ENCODE measurements at regions not wholly inside any gene's neighbourhood (a gene's known extent, or its start where the extent isn't known, plus 50 kb on each side); places are given as distances from the start of the nearest gene placed in this dataset.
A peak's percentile ranks its signal among the peaks of the same experiment; 100 is the strongest.

DNA sequence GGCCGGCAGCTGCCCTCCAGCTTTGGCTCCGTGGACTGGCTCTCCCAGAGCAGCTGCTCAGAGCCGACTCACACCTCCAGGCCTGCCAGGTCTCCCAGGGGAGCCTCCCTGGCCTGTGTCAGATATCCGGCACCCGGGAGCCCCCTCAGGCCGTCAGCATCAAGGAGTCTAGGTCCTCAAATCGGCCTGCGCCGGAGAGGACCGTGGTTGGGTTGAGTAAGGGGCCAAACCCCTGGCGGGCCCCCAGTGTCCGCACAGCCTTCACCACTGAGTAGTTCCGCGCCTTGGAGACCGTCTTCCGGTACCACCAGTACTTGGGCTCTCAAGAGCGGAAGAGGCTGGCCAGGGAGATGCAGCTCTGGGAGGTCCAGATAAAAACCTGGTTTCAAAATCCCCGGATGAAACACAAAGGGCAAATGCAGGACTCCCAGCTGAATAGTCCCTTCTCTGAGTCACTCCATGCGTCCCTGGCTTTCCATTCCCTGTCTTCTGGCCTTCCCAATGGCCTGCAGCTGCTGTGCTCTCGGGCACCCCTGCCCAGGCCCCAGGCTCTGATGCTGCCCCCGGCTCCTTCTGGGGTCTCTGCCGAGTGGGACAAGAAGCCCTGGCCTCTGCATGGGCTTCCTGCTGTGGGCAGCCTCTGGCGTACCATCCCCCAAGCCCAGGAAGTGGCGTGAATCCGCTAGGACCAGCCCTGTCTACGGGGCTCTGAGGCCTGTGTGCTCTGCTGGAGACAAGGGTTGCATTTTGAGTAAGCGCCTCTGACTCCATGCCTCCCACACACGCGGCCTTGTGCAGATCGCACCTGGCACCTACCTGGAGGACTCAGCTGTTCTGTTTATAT is 245.1 kb upstream of the ATXN7L3B start:
- H3K4me3 ChIP-seq (ENCODE audit: low read depth, low read length, poor library complexity, severe bottlenecking), result no peak overlapping the region
- H3K27ac ChIP-seq (ENCODE audit: low read depth, low read length, poor library complexity, severe bottlenecking), result no peak overlapping the region
- no peak overlapping the region for H3K4me2 ChIP-seq (ENCODE audit: low read length)
- no peaks in the 10 kb centered on the region for H3K9me2 ChIP-seq (ENCODE audit: low read depth, low read length)
- H3K36me3 ChIP-seq (ENCODE audit: insufficient read depth, low read length), result no peaks in the 10 kb centered on the region
- no peak overlapping the region for H3K9ac ChIP-seq (ENCODE audit: low read length)
- H3K27me3 ChIP-seq (ENCODE audit: insufficient read depth, low read length), result no peaks in the 10 kb centered on the region
- no peaks in the 10 kb centered on the region for H3F3A ChIP-seq (ENCODE audit: insufficient read depth, low read length)
- H4K20me1 ChIP-seq (ENCODE audit: insufficient read depth, low read length), result no peaks in the 10 kb centered on the region
- H3K79me2 ChIP-seq (ENCODE audit: insufficient read depth, low read length), result no peaks in the 10 kb centered on the region
- no peak overlapping the region for H2AFZ ChIP-seq (ENCODE audit: low read length)
- no peaks in the 10 kb centered on the region for H3K9me3 ChIP-seq (ENCODE audit: low read length)
- TF ChIP-seq EZH2 (IDR thresholded peaks at IDR 0.05; ENCODE audit: borderline replicate concordance, low read length), result no peak
- TF ChIP-seq, protein P1, sequence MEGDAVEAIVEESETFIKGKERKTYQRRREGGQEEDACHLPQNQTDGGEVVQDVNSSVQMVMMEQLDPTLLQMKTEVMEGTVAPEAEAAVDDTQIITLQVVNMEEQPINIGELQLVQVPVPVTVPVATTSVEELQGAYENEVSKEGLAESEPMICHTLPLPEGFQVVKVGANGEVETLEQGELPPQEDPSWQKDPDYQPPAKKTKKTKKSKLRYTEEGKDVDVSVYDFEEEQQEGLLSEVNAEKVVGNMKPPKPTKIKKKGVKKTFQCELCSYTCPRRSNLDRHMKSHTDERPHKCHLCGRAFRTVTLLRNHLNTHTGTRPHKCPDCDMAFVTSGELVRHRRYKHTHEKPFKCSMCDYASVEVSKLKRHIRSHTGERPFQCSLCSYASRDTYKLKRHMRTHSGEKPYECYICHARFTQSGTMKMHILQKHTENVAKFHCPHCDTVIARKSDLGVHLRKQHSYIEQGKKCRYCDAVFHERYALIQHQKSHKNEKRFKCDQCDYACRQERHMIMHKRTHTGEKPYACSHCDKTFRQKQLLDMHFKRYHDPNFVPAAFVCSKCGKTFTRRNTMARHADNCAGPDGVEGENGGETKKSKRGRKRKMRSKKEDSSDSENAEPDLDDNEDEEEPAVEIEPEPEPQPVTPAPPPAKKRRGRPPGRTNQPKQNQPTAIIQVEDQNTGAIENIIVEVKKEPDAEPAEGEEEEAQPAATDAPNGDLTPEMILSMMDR (IDR thresholded peaks at IDR 0.05; ENCODE audit: low read length), result no peak
- H3K4me1 ChIP-seq (ENCODE audit: insufficient read depth, low read length, severe bottlenecking), result no peaks in the 10 kb centered on the region

DNA sequence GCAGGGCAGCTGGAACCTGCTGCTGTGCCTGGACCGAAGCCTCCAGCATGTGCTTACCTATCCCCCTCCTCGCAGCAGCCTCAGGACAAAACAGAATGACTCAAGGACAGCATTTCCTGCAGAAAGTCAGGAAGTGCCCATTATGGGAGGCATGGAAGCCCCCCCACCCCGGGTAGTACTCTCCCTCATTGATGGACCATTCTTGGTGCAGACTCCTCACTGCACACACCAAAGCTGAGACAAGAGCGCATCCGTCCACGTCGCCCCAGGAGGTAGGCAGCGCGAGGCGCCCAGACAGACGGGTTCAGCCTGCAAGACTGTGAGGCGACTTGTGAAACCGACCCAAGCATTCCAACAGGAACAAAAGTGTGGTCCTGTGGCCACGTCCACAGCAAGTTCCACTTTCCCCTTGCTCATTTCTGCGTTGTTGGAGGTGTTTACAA is 243.9 kb upstream of the ATXN7L3B start:
- Histone ChIP-seq H3K36me3 (ENCODE audit: insufficient read depth, low read length) (no peaks in the 10 kb centered on the region), H3F3A (ENCODE audit: insufficient read depth, low read length) (no peaks in the 10 kb centered on the region), H2AFZ (ENCODE audit: low read length) (no peak overlapping the region), H3K4me2 (ENCODE audit: low read length) (no peak overlapping the region), H3K4me1 (ENCODE audit: insufficient read depth, low read length, severe bottlenecking) (no peaks in the 10 kb centered on the region), H3K27ac (ENCODE audit: low read depth, low read length, poor library complexity, severe bottlenecking) (no peak overlapping the region), H3K79me2 (ENCODE audit: insufficient read depth, low read length) (no peaks in the 10 kb centered on the region), H4K20me1 (ENCODE audit: insufficient read depth, low read length) (no peaks in the 10 kb centered on the region), H3K9ac (ENCODE audit: low read length) (no peak overlapping the region), H3K9me2 (ENCODE audit: low read depth, low read length) (no peaks in the 10 kb centered on the region), H3K4me3 (ENCODE audit: low read depth, low read length, poor library complexity, severe bottlenecking) (no peak overlapping the region), H3K27me3 (ENCODE audit: insufficient read depth, low read length) (no peaks in the 10 kb centered on the region), H3K9me3 (ENCODE audit: low read length) (no peaks in the 10 kb centered on the region)
- TF ChIP-seq, protein P1 (IDR thresholded peaks at IDR 0.05; ENCODE audit: low read length), result no peak
- no peak for TF ChIP-seq EZH2 (IDR thresholded peaks at IDR 0.05; ENCODE audit: borderline replicate concordance, low read length)

DNA sequence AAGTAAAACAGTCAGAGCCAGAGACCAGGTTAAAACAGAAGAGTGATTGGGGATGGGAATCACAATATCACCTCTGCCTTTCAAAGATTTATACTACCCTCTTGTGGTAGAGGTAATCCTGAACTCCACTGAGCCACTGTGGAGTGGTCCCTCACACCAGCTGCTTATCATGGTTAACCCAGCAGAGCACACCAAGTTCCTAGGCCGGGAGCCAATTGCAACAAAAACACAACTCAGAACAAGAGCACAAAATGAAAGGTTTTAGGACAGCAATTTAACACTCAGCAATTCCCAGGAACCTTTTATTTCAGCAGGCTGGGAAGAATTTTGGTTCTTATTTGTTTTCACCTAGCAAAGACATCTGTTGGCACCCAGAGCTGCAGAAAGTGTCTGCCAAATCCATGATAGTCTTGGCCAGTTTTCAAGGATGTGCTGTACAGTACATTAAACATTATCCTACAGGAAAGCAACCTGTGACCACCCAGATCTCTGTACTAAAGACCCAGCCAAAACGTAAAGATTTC is 220.5 kb upstream of the ATXN7L3B start:
- no peaks in the 10 kb centered on the region for H3K36me3 ChIP-seq (ENCODE audit: insufficient read depth, low read length)
- no peak overlapping the region for H3K27ac ChIP-seq (ENCODE audit: low read depth, low read length, poor library complexity, severe bottlenecking)

More for the DNA sequence above, 220.5 kb upstream of the ATXN7L3B start:
- Histone ChIP-seq H3K9me3 (ENCODE audit: low read length) (no peaks in the 10 kb centered on the region), H3K9ac (ENCODE audit: low read length) (no peak overlapping the region), H3K4me1 (ENCODE audit: insufficient read depth, low read length, severe bottlenecking) (no peaks in the 10 kb centered on the region), H3K4me3 (ENCODE audit: low read depth, low read length, poor library complexity, severe bottlenecking) (no peak overlapping the region), H3F3A (ENCODE audit: insufficient read depth, low read length) (no peaks in the 10 kb centered on the region), H3K79me2 (ENCODE audit: insufficient read depth, low read length) (no peaks in the 10 kb centered on the region), H4K20me1 (ENCODE audit: insufficient read depth, low read length) (no peaks in the 10 kb centered on the region), H3K27me3 (ENCODE audit: insufficient read depth, low read length) (no peaks in the 10 kb centered on the region), H3K9me2 (ENCODE audit: low read depth, low read length) (no peaks in the 10 kb centered on the region), H3K4me2 (ENCODE audit: low read length) (no peak overlapping the region), H2AFZ (ENCODE audit: low read length) (no peak overlapping the region)
- TF ChIP-seq, protein P1 (IDR thresholded peaks at IDR 0.05; ENCODE audit: low read length), result peak; percentile 42; the same call in 1 of the 2 replicates
- TF ChIP-seq EZH2 (IDR thresholded peaks at IDR 0.05; ENCODE audit: borderline replicate concordance, low read length), result no peak

All from OCI-LY1 (cell line).